Psoas muscle (tissue), 7 donors: ENCODE measurements at regions not wholly inside any gene's neighbourhood (a gene's known extent, or its start where the extent isn't known, plus 50 kb on each side); places are given as distances from the start of the nearest gene placed in this dataset.

Experiments
- ATAC-seq, 4 donors: fragments of 200-7000 bp; cut with Tn5 transposase; one replicate each; pipeline ENCODE4 v1.9.1; 2020; ENCODE audit warnings: moderate library complexity in 3 of 4, mild to moderate bottlenecking in 2 of 4
- DNase-seq, 2 donors: peaks; one replicate each; pipeline ENCODE4 v3.0.0-alpha.2; 2020
- H3K27ac ChIP-seq: fragments of 200-600 bp; one replicate; pipeline ENCODE4 v1.8.0; 2022
- H3K27me3 ChIP-seq, 3 donors: fragments of 200-600 bp in 1 of 3; one replicate each; pipeline versions ENCODE4 v1.6.1 to v1.8.0; 2013 to 2022; ENCODE audit warnings: low read length in 2 of 3, mild to moderate bottlenecking in 2 of 3, moderate library complexity in 1 of 3; ENCODE audit not compliant: insufficient read depth in 3 of 3
- H3K36me3 ChIP-seq, 2 donors: fragments of 200-600 bp in 1 of 2; one replicate each; pipeline versions ENCODE4 v1.6.1 to v1.8.0; 2013 to 2022; ENCODE audit warnings: low read depth in 1 of 2, mild to moderate bottlenecking in 1 of 2, moderate library complexity in 1 of 2; ENCODE audit not compliant: insufficient read depth in 1 of 2
- H3K4me1 ChIP-seq: fragments of 200-600 bp; one replicate; pipeline ENCODE4 v1.8.0; 2022
- H3K4me3 ChIP-seq: fragments of 200-600 bp; one replicate; pipeline ENCODE4 v1.8.0; 2022; ENCODE audit warnings: mild to moderate bottlenecking
- H3K9me3 ChIP-seq: fragments of 200-600 bp; one replicate; pipeline ENCODE4 v1.8.0; 2022
- CTCF ChIP-seq: fragments of 200-600 bp; IDR thresholded peaks from one replicate; pipeline ENCODE4 v1.8.0; 2022; ENCODE audit warnings: antibody characterized with exemption
- WGBS, 3 donors: extraction: QIAGEN DNeasy Blood & Tissue Kit; methylation state at CpG; one replicate each; pipeline versions ENCODE4 v1.1.6 to v1.1.7; 2013; 5-methylcytosine and 5-hydroxymethylcytosine counted together
- intact Hi-C, 2 donors: fragments of 100-400 bp; cut with DNase I; formaldehyde crosslinking; loops; one replicate each; pipeline versions ENCODE4 v1.11.0 to v1.14.2; 2022
- donor health status: healthy with polysubstance abuse.
- donor health status: DM: no; HTN: no; CAD: no; lungs with moderate emphysema.
- donor health status: Bipolar disorder and iron deficiency.
- donor health status: healthy.
- donor health status: DM: yes; HTN: yes; CAD: no.
- donor health status: DM: no; HTN: no; CAD: no.
- donor health status: DM: yes; HTN: yes; CAD: no.

- WGBS, 3 donors: 91 to 93% (median 93%) methylated on average over 8 of the region's 8 CpGs
- ATAC-seq (no peak), DNase-seq (no peak)
- peaks cover 10% of the 10 kb centered on the region for H3K4me1 ChIP-seq
- H3K36me3 ChIP-seq: no peaks in the 10 kb centered on the region
- no peaks in the 10 kb centered on the region for H3K27me3 ChIP-seq
- intact Hi-C loops: loop anchor here in 1 of 2 donors (5.0 to 10.0 kb wide), 2 partner anchors 44 to 163 kb away; partner anchors contain the start of gene ADAMTS15
- TF ChIP-seq CTCF: no peak
- no peak overlapping the region for H3K4me3 ChIP-seq
- H3K27ac ChIP-seq: no peak overlapping the region
- no peaks in the 10 kb centered on the region for H3K9me3 ChIP-seq
These were observed 159.8 kb downstream of the ADAMTS15 start for GRCh38 chr11:130608287-130608686.

DNA sequence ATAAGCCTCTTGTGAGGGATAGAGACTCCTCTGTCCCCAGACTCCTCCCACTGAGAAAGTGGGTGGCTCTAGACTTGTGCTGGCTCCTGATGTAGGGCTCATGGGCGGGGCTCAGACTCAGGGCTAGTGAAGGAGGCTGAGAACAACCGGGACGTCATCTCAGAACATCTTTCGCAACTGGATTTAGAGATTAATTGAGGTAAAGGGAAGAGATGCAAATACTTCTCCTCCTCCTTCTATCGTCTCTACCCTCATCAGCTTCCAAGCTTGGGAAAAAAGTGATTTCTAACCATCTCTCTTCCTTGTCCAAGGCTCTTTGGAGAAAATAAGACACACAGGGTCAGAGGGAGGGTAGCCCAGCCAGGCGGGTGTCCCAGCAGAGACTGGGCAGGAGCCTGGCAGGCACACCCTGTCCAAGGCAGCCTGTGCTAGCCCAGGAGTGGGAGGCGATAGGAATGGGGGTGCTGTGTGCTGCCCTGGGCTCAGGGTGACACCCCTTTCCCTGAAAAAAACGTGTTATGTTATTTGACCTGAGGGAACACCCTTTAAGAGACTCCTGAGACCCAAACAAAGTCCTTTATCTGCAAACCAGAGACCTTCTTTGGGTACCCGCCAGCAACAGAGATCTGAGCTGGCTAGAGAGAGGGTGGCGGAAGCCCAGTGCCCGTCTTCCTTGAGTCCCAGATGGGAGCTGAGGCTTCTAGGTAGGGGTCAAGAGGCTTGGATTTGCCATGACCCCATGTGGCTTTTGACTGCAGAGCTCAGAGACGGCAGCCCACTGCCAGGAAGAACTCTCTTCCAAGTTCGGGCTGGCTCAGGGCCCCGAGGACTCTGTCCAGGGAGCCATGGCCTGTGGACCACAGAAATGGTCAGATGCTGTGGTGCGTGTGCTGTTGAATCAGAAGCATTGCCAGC is 160.9 kb downstream of the ADAMTS15 start:
- Histone ChIP-seq H3K27me3 (no peaks in the 10 kb centered on the region), H3K4me1 (peaks cover 10% of the 10 kb centered on the region), H3K4me3 (no peak overlapping the region), H3K27ac (peak overlapping the region; percentile 48), H3K36me3 (no peaks in the 10 kb centered on the region), H3K9me3 (no peaks in the 10 kb centered on the region)
- DNase-seq (peak; percentile 85 to 92), ATAC-seq (peak; percentile 48 to 84 (median 82))
- intact Hi-C loops: loop anchor here in 1 of 2 donors (5.0 to 10.0 kb wide), 2 partner anchors 43 to 165 kb away; partner anchors contain the start of gene ADAMTS15
- whole genome bisulfite sequencing, 3 donors: 27 to 46% (median 32%) methylated on average over 15 of the region's 15 CpGs
- no peak for TF ChIP-seq CTCF

DNA sequence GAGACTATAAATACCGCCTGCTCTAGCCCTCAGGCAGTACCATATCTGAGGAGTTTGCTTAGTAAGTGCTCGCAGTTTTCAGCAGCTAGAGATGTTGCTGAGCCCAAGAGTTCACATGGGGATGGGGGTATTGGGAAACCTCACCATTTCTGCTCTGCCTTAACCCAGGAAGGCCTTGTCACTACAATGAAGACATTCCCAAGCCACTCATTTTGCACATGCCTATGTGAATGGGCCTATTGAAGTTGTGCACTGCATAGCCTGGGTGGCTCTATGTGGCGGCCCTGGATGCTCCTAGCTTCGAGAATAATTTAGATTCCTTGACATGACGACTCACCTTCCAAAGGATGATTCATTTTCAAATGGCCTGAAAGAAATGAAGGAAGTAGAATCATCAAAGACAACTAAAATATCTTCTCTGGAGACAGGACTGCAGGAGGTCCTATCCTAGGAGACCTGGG is 163.4 kb downstream of the ADAMTS15 start:
- intact Hi-C loops: no loop called here
- TF ChIP-seq CTCF: no peak
- H3K36me3 ChIP-seq: no peaks in the 10 kb centered on the region
- H3K27ac ChIP-seq: no peak overlapping the region
- DNase-seq: no peak
- WGBS, 3 donors: 68 to 94% (median 71%) methylated on average over 5 of the region's 5 CpGs
- H3K4me1 ChIP-seq: peaks cover 10% of the 10 kb centered on the region
- ATAC-seq: peak in 1 of 4 donors; percentile 36
- H3K9me3 ChIP-seq: no peaks in the 10 kb centered on the region
- H3K27me3 ChIP-seq: no peaks in the 10 kb centered on the region
- no peak overlapping the region for H3K4me3 ChIP-seq

DNA sequence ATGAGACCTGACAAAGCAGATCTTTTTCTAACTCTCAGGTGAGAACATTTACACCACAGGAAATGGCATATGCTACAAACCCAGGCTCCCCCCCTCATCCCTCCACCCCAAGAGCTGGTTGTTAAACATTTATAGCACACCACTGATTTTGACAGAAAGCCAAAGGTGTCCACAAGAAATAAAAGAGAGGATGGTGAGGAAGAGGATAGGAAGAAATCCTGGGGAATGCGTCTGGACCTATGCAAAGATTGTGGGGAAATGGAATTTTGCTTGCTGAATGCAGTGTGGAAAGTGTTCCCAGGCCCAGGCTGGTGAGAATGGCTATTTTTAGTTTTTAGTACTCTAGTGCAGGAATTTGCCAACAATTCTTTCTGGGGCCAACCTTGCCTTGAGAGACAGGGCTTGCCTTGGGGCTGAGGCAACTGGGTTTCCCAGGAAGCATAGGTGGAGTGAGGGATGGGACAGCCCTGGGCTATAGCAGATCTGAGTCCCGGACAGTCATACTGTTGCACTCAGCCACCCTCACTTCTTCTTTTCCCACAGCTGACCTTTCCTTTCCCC is 163.9 kb downstream of the ADAMTS15 start:
- peak in 1 of 4 donors; percentile 21 for ATAC-seq
- Histone ChIP-seq H3K4me3 (no peak overlapping the region), H3K36me3 (no peaks in the 10 kb centered on the region), H3K4me1 (peaks cover 10% of the 10 kb centered on the region), H3K9me3 (no peaks in the 10 kb centered on the region), H3K27ac (no peak overlapping the region), H3K27me3 (no peaks in the 10 kb centered on the region)
- DNase-seq: no peak
- intact Hi-C loops: no loop called here
- WGBS, 3 donors: 76 to 86% (median 82%) methylated on average over 2 of the region's 2 CpGs
- TF ChIP-seq CTCF: no peak
